ENCODE measurements at regions not wholly inside any gene's neighbourhood (a gene's known extent, or its start where the extent isn't known, plus 50 kb on each side); places are given as distances from the start of the nearest gene placed in this dataset.

- Histone ChIP-seq H3K27me3 (ENCODE audit: insufficient read depth in 3 of 3, low read length in 2 of 3) (no peaks in the 10 kb centered on the region), H3K36me3 (ENCODE audit: insufficient read depth in 1 of 2, low read depth in 1 of 2) (no peaks in the 10 kb centered on the region), H3K9me3 (no peaks in the 10 kb centered on the region), H3K4me1 (no peaks in the 10 kb centered on the region), H3K27ac (no peak overlapping the region), H3K4me3 (no peak overlapping the region)
- intact Hi-C loops (cut with DNase I): no loop called here
- no peak for DNase-seq
- WGBS, 3 donors: 35 to 43% (median 39%) methylated on average over 3 of the region's 3 CpGs
- TF ChIP-seq, protein P1, sequence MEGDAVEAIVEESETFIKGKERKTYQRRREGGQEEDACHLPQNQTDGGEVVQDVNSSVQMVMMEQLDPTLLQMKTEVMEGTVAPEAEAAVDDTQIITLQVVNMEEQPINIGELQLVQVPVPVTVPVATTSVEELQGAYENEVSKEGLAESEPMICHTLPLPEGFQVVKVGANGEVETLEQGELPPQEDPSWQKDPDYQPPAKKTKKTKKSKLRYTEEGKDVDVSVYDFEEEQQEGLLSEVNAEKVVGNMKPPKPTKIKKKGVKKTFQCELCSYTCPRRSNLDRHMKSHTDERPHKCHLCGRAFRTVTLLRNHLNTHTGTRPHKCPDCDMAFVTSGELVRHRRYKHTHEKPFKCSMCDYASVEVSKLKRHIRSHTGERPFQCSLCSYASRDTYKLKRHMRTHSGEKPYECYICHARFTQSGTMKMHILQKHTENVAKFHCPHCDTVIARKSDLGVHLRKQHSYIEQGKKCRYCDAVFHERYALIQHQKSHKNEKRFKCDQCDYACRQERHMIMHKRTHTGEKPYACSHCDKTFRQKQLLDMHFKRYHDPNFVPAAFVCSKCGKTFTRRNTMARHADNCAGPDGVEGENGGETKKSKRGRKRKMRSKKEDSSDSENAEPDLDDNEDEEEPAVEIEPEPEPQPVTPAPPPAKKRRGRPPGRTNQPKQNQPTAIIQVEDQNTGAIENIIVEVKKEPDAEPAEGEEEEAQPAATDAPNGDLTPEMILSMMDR (IDR thresholded peaks at IDR 0.05): no peak
- ATAC-seq: peak in 1 of 4 donors; percentile 34
Measured at GRCh38 chr4:123953566-123953965, 557.0 kb downstream of the SPRY1 start.

- WGBS, 3 donors: 56 to 68% (median 62%) methylated on average over 4 of the region's 4 CpGs
- no peaks in the 10 kb centered on the region for H3K9me3 ChIP-seq
- no peak overlapping the region for H3K27ac ChIP-seq
- no peaks in the 10 kb centered on the region for H3K27me3 ChIP-seq (ENCODE audit: insufficient read depth in 3 of 3, low read length in 2 of 3)
- ATAC-seq: no peak
- no peaks in the 10 kb centered on the region for H3K36me3 ChIP-seq (ENCODE audit: insufficient read depth in 1 of 2, low read depth in 1 of 2)
- no peak overlapping the region for H3K4me3 ChIP-seq
- H3K4me1 ChIP-seq: no peaks in the 10 kb centered on the region
- TF ChIP-seq, protein P1 (IDR thresholded peaks at IDR 0.05): no peak
- no peak for DNase-seq
- intact Hi-C loops (cut with DNase I): no loop called here
Measured at GRCh38 chr4:123954220-123954619, 557.6 kb downstream of the SPRY1 start.

DNA sequence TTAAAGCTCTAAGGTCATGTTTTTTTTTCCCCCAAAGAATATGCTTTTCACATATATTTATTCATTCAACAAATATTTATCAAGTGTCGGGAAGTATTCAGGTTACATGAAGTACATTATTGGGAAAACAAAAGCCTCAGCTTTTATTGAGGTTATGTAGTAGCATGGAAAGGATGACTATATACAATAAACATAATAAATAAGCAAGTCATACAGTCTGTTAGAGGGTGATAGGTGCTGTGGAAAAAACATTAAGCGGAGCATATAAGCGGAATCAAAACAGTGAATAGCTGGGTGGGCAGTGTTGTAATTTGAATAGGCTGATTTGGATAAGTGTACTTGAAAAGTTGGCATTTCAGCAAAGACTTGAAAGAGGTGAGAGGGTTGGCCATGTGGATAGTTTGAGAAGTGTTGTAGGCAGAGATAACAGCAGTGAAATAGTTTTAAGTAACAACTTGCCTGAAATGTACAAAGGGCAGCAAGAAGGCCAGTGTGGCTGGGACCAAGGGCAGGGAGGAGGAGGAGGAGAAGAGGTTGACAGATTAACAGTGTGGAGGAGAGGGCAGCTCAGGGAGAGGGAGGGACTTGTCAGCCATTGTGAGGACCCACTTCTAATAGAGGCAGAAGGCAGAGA lies 558.7 kb downstream of the SPRY1 start:
- Histone ChIP-seq H3K4me3 (no peak overlapping the region), H3K27ac (no peak overlapping the region)

GRCh38 chr4:123956204-123956603 lies 559.6 kb downstream of the SPRY1 start:
- Histone ChIP-seq H3K27me3 (ENCODE audit: insufficient read depth in 3 of 3, low read length in 2 of 3) (no peaks in the 10 kb centered on the region), H3K9me3 (no peaks in the 10 kb centered on the region), H3K4me1 (no peaks in the 10 kb centered on the region), H3K4me3 (no peak overlapping the region), H3K36me3 (ENCODE audit: insufficient read depth in 1 of 2, low read depth in 1 of 2) (no peaks in the 10 kb centered on the region), H3K27ac (no peak overlapping the region)
- WGBS, 3 donors: 85 to 90% (median 87%) methylated on average over 7 of the region's 7 CpGs
- TF ChIP-seq, protein P1 (IDR thresholded peaks at IDR 0.05): no peak
- intact Hi-C loops (cut with DNase I): no loop called here
- DNase-seq (peak in 1 of 2 donors; percentile 28), ATAC-seq (no peak)

More for the DNA sequence above, 558.7 kb downstream of the SPRY1 start:
- TF ChIP-seq, protein P1 (IDR thresholded peaks at IDR 0.05): no peak
- Histone ChIP-seq H3K27me3 (ENCODE audit: insufficient read depth in 3 of 3, low read length in 2 of 3) (no peaks in the 10 kb centered on the region), H3K4me1 (no peaks in the 10 kb centered on the region), H3K36me3 (ENCODE audit: insufficient read depth in 1 of 2, low read depth in 1 of 2) (no peaks in the 10 kb centered on the region), H3K9me3 (no peaks in the 10 kb centered on the region)
- DNase-seq: no peak
- intact Hi-C loops (cut with DNase I): no loop called here
- no peak for ATAC-seq
- 98 to 99% (median 99%) methylated on average over 3 of the region's 3 CpGs for WGBS, 3 donors

All from psoas muscle (tissue), 7 donors.